MG63 (cell line): ENCODE measurements at regions not wholly inside any gene's neighbourhood (a gene's known extent, or its start where the extent isn't known, plus 50 kb on each side); places are given as distances from the start of the nearest gene placed in this dataset.
A peak's percentile ranks its signal among the peaks of the same experiment; 100 is the strongest.

Experiments used
- DNase-seq: peaks from one replicate; pipeline ENCODE4 v3.0.0-alpha.2; 2020
- H3K27me3 ChIP-seq: fragments of 250-450 bp; sonication (Bioruptor Pico); 2 replicates; pipeline ENCODE4 v1.5.1; 2020; ENCODE audit warnings: mild to moderate bottlenecking, moderate library complexity
- H3K36me3 ChIP-seq: fragments of 250-450 bp; sonication (Bioruptor Pico); 2 replicates; pipeline ENCODE4 v1.5.1; 2020; ENCODE audit warnings: mild to moderate bottlenecking, moderate library complexity
- H3K4me3 ChIP-seq: fragments of 250-450 bp; sonication (Bioruptor Pico); 2 replicates; pipeline ENCODE4 v1.5.1; 2020; ENCODE audit warnings: mild to moderate bottlenecking, moderate library complexity
- H3K9me3 ChIP-seq: fragments of 250-450 bp; sonication (Bioruptor Pico); 2 replicates; pipeline ENCODE4 v1.5.1; 2020; ENCODE audit warnings: mild to moderate bottlenecking, moderate library complexity

DNA sequence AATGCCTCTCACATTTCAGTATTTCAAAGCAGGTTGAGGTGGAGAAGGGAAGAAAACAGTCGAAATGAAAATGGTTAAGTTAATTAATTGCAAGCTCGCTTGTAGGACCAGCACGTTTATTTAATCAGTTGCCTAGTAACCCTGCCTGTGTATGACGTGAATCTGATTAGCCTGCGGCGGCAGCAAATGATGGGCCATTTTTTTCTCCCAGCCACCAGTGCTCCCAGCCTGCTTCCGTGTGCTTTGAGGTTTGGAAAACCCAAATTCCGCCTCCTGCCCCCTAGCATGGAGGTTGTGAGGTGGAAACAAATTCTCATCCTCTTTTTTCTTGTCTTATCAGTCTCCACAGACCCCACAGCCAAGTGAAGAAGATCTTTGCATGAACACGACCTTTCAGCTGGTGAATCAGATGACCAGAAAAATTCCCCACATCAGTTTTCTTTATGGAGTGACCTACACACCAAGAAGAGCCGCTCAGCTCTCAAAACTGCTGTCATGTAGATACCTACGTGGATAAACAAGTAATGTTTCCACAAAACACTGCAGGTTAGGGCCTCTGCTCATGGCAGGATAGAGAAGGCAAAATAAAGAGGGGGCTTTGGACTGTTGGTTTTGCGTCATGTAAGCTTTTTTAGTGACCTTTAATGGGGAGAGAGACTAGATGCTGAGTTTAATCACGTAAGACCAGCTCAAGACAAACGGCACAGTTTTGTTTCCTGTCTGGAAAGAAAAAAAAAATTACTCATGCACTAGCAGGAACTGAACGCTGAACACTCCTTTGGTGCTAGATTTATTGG, 572.9 kb upstream of the NOX3 start:
- Histone ChIP-seq H3K27me3 (no peaks in the 10 kb centered on the region), H3K36me3 (no peaks in the 10 kb centered on the region), H3K9me3 (peaks cover 9% of the 10 kb centered on the region), H3K4me3 (no peak overlapping the region)
- no peak for DNase-seq

DNA sequence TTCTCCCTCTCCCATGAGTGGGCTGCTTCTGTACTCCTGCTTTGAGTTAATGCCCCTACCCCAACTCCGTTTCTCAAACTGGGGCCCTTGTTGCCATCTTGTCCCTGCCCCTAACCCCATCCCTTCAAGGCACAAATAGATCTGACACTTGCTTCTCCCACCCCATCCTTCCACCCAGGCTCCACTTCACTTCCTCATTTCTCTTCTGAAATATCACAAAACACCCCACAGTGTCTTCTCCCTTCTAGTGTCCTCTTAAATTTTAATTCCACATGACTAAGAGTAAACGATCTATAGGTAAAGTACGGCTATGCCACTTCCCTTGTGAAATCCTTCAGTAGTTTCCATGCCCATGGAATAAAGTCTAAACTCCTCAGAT, 571.6 kb upstream of the NOX3 start:
- no peaks in the 10 kb centered on the region for H3K36me3 ChIP-seq
- no peak for DNase-seq
- H3K27me3 ChIP-seq, result no peaks in the 10 kb centered on the region
- peaks cover 6% of the 10 kb centered on the region for H3K9me3 ChIP-seq
- no peak overlapping the region for H3K4me3 ChIP-seq

- Histone ChIP-seq H3K4me3 (no peak overlapping the region), H3K9me3 (peaks cover 6% of the 10 kb centered on the region), H3K27me3 (no peaks in the 10 kb centered on the region), H3K36me3 (no peaks in the 10 kb centered on the region)
- no peak for DNase-seq
Observed at GRCh38 chr6:156026486-156027247, 571.0 kb upstream of the NOX3 start.

- DNase-seq, result no peak
- H3K9me3 ChIP-seq, result peaks cover 6% of the 10 kb centered on the region
- H3K27me3 ChIP-seq, result no peaks in the 10 kb centered on the region
- H3K4me3 ChIP-seq, result no peak overlapping the region
- H3K36me3 ChIP-seq, result no peaks in the 10 kb centered on the region
Observed at GRCh38 chr6:156024339-156024738, 568.7 kb upstream of the NOX3 start.

DNA sequence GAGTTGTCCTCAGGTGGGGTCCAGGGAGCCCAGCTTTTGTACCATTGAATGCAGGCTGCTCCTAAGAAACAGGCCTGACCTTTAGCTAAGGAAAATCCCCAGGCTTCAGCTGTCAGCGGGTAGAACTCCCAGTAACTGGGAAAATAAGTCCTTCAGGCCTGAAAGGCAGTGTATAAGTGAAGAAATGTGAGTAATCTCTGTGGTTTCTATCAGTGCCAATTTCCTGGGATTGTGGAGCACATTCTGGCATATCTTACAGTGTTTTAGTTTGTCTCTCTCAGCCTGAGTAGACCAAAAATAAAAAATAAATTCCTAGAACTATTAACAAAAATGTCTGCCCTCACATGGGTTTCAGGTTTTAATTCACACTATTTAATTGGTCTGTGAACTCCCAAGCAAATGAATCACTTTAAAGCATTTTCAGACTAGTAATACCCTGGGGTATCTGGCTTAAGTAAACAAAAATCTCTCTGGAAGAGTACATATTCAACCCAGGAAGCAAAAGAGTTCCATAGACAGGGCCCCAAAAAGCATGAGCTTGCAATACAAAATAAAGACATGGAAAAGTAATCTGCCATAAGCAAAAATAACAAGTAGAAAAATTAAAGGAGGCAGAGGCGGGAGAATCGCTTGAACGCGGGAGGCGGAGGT, 566.2 kb upstream of the NOX3 start:
- peaks cover 6% of the 10 kb centered on the region for H3K9me3 ChIP-seq
- no peaks in the 10 kb centered on the region for H3K27me3 ChIP-seq
- H3K4me3 ChIP-seq, result no peak overlapping the region
- H3K36me3 ChIP-seq, result no peaks in the 10 kb centered on the region
- DNase-seq, result peak; percentile 32

- no peak for DNase-seq
- Histone ChIP-seq H3K36me3 (no peaks in the 10 kb centered on the region), H3K4me3 (no peak overlapping the region), H3K9me3 (no peaks in the 10 kb centered on the region), H3K27me3 (no peaks in the 10 kb centered on the region)
Observed at GRCh38 chr6:156017838-156018237, 562.2 kb upstream of the NOX3 start.

DNA sequence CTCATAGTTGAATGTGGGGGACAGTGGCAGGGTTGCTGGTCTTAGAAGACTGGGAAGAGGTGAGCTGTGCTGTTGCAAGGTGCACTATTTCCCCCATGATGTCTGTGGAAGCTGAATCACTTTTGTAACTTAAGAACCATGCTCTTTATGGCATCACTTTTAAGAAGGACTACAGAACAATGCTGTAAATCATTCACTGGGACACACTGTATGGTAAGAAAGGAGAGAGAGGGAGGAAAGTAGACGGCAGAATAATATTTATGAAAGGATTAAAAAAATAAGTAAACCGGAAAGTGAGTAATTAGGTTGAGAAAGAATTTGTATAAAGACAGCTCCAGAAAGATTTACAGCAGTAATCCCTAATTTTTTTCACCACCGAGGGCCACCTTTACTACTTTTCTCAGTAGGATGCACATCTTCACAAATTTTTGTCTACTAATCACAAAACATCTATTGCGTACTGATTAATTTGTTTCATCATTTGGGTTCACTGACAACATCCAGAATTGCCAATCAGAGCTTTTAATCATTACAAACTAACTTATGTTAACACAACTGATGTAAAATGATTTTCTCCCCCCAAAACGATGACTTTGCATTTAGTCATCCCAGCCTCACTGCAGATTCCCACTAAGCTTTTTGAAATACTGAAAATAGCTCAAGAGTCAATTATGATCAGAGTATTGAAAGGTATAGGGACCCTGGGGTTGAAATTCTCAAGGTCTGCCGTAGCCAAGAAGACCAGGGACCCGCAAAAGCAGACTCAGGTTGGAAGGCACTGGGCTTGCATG, 560.7 kb upstream of the NOX3 start:
- H3K9me3 ChIP-seq, result no peaks in the 10 kb centered on the region
- DNase-seq, result no peak
- H3K27me3 ChIP-seq, result no peaks in the 10 kb centered on the region
- no peaks in the 10 kb centered on the region for H3K36me3 ChIP-seq
- no peak overlapping the region for H3K4me3 ChIP-seq

- H3K9me3 ChIP-seq, result no peaks in the 10 kb centered on the region
- no peak for DNase-seq
- no peak overlapping the region for H3K4me3 ChIP-seq
- H3K36me3 ChIP-seq, result no peaks in the 10 kb centered on the region
- no peaks in the 10 kb centered on the region for H3K27me3 ChIP-seq
Observed at GRCh38 chr6:156013155-156013554, 557.5 kb upstream of the NOX3 start.

DNA sequence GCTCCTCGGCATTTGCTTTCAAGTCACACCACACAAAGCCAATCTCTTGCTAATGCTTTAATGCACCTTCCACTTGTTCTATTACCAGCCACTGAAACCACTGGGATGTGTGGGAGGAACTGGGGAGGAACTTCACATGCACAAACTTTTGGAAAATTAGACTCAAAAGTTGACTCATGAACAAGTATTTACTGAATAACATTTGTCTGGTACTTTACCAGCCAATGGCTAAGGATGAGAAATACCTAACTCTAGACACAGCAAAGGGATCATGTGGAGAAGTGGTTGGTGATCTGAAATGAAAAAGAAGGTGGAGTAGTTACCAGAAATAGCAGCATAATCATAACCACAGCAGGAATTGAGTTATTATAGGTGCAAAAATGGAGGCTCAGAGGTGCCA, 554.0 kb upstream of the NOX3 start:
- H3K9me3 ChIP-seq, result no peaks in the 10 kb centered on the region
- H3K27me3 ChIP-seq, result no peaks in the 10 kb centered on the region
- H3K36me3 ChIP-seq, result no peaks in the 10 kb centered on the region
- DNase-seq, result no peak
- H3K4me3 ChIP-seq, result no peak overlapping the region

- Histone ChIP-seq H3K27me3 (no peaks in the 10 kb centered on the region), H3K9me3 (no peaks in the 10 kb centered on the region), H3K36me3 (no peaks in the 10 kb centered on the region), H3K4me3 (no peak overlapping the region)
- no peak for DNase-seq
Observed at GRCh38 chr6:156004796-156005195, 549.2 kb upstream of the NOX3 start.

DNA sequence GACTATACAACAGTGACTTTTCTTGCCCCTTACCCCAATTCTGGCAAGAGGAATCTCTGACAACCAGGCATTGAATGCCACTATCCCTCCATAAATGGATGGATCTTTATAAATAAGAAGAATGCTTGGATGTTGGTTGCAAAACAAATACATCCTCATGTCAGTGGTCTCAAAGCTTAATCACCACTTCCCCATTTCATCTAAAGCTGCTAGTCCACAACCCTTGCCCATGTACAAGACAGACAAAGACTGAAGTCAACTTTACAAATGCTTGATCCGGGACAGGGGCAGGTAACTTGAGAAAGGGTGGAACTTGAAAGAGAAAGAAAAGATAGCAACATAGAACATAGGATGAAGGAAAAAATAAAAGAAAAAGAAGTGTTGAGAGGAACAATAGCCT, 540.5 kb upstream of the NOX3 start:
- Histone ChIP-seq H3K27me3 (no peaks in the 10 kb centered on the region), H3K4me3 (no peak overlapping the region), H3K9me3 (no peaks in the 10 kb centered on the region), H3K36me3 (no peaks in the 10 kb centered on the region)
- no peak for DNase-seq

GRCh38 chr6:155995281-155995680, 539.6 kb upstream of the NOX3 start:
- no peaks in the 10 kb centered on the region for H3K36me3 ChIP-seq
- H3K9me3 ChIP-seq, result no peaks in the 10 kb centered on the region
- DNase-seq, result no peak
- no peaks in the 10 kb centered on the region for H3K27me3 ChIP-seq
- H3K4me3 ChIP-seq, result no peak overlapping the region

- Histone ChIP-seq H3K27me3 (no peaks in the 10 kb centered on the region), H3K9me3 (no peaks in the 10 kb centered on the region), H3K4me3 (no peak overlapping the region), H3K36me3 (no peaks in the 10 kb centered on the region)
- no peak for DNase-seq
Observed at GRCh38 chr6:155994086-155994485, 538.4 kb upstream of the NOX3 start.

- DNase-seq, result no peak
- no peaks in the 10 kb centered on the region for H3K36me3 ChIP-seq
- H3K27me3 ChIP-seq, result no peaks in the 10 kb centered on the region
- no peaks in the 10 kb centered on the region for H3K9me3 ChIP-seq
- H3K4me3 ChIP-seq, result no peak overlapping the region
Observed at GRCh38 chr6:155993240-155993639, 537.6 kb upstream of the NOX3 start.

DNA sequence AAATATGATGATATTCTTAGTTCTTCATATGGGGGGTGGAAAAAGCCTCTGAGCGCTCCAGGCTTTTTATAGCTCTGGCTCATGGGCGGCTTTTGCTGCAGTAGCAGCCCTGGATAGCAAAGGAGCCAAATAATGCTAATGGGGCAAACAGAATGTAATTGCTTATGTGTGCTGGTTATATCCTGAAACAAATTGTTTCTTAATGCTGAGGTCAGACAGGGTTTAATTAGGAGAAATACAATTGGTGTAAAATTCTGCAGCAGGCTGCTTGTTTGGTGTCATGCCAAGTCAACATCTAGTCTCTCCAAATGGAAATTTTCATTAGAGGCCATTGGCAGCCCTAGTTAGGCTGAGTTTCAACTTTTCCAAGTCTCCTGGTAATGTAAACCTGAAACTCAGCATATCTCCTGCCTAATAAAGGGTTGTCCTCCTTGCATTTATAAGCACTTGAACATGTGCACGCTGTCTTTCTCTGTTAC, 530.1 kb upstream of the NOX3 start:
- no peak overlapping the region for H3K4me3 ChIP-seq
- no peaks in the 10 kb centered on the region for H3K27me3 ChIP-seq
- H3K9me3 ChIP-seq, result no peaks in the 10 kb centered on the region
- DNase-seq, result no peak
- H3K36me3 ChIP-seq, result no peaks in the 10 kb centered on the region

- H3K9me3 ChIP-seq, result no peaks in the 10 kb centered on the region
- H3K4me3 ChIP-seq, result no peak overlapping the region
- H3K27me3 ChIP-seq, result no peaks in the 10 kb centered on the region
- no peaks in the 10 kb centered on the region for H3K36me3 ChIP-seq
- no peak for DNase-seq
Observed at GRCh38 chr6:155980768-155981079, 525.1 kb upstream of the NOX3 start.
